Activated CD4-positive, alpha-beta T cell treated with anti-CD3 and anti-CD28 coated beads for 4 hours (primary cell): ENCODE measurements at regions not wholly inside any gene's neighbourhood (a gene's known extent, or its start where the extent isn't known, plus 50 kb on each side); places are given as distances from the start of the nearest gene placed in this dataset.
"Not testable (repeated sequence)": the region's sequence is repeated elsewhere in the genome, so short reads cannot be mapped to it uniquely, and the experiment has no call there.

Source experiments
- DNase-seq, 2 donors: peaks; one replicate each; pipeline ENCODE4 v3.0.0-alpha.2; 2020

DNA sequence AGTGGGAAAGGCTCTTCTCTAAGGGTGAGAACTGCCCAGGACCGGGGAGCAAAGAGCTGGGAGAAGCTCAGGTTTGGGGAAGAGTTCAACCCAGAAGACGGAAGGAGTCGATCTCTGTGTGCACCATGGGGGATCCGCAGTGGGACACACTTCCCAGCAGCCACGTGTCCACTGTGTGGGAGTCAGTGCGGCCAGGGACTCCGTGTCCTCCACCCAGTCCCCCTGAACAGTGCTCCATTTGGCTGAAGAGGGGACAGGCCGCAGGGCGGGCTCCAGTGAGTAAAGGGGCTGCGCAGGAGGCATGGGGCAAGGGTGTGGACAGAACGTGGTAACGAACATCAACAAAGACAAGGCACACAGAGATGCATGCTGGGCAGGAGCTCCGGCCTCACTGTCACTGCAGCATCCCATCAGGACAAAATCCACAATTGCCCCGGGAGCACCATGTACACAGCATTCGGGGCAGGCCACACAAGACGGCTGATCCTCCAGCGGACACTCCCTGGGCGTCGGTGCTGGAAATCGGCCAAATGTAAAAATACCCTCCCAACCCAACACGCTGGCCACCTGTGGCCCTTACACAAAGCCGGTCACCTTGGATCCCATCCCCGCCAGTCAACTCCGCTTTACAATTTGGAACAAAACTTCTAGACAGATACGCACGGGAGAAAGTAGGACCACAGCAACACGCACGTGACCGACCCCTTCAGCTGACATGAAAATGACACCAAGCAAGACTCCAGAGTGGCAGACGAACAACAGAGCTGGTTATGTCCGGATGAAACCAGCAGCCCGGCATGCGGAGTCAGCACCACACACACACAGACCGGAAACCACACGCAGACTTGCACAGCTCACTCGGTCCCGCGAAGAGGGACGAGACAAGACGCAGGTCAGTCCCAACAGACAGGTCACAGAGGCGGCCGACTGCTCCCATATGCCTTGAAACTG is 366.8 kb downstream of the SHANK2 start:
- DNase-seq = no peak

DNA sequence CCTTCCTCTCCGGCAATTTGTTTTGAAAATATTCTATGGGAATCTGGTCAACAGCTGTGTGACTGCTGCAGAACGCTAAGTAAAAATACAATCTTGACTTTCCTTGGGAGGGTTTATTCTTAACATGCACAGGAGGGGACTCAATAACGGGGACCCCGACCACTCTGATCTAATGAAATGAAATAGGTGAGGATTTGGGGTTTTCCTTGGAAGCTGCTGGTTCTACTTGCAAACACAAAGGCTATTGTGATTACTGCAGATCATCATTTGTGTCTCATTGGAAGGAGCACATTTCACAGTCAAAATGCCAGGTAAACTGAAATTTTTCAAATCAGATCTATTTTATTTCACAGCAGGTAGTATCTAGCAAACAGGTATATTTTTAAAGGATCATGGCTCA is 366.1 kb downstream of the SHANK2 start:
- no peak for DNase-seq

DNA sequence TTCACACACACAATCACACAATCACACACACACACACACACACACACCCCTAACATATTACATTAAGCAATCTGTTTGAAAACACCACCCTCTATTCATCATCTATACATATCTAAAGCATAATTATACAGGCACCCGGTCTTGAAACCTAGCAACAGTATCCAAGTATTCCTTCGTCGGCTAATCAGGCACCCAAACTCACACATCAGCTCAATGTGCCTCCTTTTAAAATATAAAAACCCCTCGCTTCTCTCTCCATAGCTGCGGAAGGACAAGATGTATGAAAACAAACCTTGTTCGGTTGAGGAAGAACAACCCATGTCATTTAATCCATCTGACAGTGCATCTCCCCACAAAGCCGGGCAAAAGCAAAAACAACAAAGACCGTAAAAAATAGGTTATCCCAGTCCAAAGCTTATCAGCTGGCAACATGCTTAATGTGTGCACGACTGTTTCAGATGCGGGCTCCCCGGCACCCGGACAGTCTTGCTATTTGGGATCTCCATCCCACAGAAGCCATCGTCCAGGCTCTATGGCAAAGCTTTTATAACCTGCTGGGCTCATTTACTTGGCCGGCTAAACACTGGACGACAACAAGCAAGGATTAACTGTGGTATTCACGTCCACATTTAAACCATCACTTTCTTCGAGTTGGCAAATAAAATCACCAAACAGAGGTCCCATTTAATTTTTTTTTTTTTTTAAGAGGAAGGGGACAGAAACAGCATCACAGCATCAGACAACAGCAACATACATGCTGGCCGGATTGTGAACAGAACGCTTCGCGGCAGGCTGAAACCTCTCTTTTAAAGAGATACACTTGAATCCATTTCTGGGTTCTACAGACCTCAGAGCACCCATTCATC is 365.5 kb downstream of the SHANK2 start:
- DNase-seq = no peak

DNA sequence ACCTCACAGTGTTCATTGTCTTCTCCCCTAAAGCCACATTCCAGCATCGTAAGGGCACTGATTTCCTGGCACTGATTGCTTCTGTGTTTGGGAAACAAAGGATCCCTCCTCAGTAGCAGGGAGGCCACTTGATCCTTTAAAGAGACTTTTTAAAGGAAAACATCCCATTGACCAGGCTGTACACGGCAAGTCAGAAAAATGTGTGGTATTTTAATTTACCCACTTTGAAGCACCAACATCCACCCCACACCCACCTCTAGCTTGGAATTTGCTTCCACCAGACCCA is 364.9 kb downstream of the SHANK2 start:
- no peak for DNase-seq

DNA sequence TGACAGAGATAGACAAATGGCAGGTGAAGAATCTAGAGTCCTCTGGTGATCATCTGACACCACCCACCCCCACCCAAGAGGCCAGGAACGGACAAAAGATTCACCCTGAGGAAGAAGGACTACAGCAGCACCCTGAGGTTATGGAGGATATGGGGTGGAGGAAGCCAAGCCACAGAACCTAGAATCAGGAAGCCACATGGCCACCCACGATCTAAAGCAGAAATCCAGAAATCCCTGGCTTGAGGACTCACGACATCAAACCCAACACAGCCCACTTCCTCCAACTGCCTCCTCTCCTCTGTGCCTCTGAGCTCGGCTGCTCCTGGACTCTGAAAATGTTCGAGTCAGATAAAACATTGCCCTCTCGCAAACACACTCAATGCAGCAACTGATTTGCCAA is 364.3 kb downstream of the SHANK2 start:
- no peak for DNase-seq

DNA sequence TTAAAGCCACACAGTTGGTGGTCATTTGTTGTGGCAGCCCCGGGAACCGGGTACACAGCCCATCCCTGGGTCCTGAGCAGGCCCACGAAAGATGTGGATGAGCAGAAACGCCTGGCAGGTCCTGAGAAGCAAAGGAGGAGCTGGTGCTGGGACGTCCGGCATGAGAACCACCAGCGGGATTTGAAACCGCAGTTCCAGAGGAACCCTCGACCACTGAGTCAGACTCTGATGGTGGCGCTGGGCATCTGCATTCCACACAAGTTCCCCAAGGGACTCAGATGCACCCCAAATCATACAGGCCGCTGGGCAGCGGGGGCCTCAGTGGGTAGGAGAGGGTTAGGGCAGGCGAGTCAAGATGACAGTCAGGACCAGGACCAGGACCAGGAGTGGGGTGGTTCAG is 363.0 kb downstream of the SHANK2 start:
- no peak for DNase-seq

DNA sequence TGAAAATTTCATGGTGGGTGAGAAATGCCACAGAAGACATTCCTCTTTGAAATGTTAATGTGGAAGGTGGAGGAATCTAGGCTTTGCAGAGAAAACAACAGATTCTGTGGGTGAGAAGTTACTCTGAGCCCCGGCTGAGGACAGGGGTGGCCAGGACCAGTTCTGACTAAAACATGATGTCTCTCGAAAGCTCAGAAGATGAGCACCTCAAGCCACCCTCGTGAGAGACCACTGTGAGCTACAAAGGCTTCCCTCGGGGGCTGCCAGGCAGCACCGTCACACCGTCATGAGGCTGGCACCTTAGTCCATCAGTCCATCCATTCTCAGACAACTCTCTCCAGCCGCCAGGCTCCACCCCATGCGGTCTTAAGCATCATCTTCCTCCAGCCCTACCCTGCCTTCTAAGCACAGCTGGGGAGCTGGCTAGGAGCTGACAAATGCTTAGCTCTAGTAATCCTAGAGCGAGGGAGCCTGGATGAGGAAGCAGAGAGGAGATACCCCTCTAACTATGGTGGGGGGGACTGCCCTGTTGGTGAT is 360.5 kb downstream of the SHANK2 start:
- no peak for DNase-seq

DNA sequence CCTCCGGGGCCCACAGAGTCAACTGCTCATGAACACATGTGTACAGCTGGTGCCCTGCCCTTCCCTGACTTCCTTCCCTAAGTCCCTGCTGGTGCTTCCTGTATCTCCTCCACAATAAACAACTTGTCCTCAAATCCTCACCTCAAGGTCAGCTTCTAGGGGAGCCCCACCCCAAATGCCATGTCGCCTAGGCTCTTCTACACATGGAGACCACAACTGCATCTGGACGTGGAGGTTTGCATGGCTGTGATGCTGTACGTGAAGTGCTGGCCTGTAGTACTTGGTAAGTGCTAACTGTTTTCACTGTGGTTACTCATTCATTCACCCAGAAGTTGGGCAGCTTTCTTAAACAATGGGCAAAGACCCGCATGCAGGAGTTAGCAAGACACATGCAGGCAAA is 359.5 kb downstream of the SHANK2 start:
- DNase-seq = no peak

DNA sequence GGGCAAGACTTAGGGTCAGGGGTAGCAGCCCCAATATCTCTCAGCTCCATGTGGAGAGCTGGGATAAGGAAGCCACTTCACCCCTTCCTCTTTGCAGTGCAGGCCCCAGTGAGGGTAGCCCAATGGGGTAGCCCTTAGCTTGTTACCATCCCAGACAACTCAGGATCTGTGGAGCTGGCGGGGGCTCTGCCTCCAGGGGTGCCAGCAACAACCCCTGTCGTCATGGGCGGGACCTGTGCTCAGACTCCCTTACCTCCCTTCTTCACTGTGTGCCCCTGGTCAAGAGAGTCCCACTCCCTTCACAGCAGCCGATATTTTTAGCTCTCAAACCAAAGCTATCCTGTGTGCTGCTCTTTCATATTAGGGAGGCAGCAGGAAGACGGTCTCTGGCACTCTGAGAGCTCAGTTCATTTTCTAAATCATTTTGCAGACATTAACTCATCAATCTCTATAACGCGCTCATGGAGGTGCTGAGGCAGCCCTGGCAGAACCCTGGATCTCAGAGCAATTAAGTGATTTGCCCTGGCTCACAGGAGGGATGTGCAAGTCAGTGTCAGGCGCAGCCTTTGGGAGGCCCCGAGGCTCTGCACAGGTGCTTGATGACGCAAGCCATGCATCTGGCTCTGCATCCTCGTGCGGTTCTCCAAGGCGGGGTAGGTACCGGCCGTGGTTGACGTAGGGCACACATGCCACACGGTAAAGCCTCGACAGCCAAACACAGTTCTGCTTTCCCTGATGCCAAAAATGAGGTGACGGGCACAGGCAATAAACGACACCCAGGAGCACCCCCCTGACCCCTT is 357.6 kb downstream of the SHANK2 start:
- no peak for DNase-seq

DNA sequence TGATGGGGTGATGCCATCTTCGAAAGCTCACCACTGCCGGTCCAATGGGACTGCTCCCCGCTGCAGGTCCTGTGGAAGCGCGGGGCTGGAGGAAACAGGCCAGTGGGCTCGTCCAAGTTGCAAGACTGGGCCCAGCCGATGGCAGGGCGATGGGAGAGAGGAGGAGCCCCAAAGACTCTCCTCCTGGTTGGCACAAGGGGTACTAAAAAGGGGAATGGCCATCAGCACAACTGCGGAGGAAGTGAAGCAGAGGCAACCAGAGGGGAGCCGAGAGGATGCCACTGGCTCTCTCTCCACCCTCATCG is 357.1 kb downstream of the SHANK2 start:
- no peak for DNase-seq

DNA sequence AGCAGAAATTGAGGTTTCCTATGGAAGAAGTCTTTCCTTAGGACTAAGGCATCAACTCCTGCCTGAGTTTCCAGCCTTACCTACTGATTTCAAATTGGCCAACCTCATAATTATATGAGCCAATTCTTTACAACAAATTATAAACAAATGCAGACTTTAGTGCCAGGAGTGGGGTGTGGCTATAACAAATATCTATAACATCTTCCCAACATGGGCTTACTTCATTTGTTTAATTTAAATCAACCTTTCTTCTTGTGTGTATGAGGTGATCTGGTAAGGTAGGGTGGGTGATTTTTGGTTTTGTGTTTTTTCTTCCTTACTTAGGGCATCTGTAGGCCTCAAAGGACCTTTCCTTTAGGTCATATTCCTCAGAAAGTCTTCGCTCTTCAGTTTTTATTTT is 354.9 kb downstream of the SHANK2 start:
- no peak for DNase-seq

DNA sequence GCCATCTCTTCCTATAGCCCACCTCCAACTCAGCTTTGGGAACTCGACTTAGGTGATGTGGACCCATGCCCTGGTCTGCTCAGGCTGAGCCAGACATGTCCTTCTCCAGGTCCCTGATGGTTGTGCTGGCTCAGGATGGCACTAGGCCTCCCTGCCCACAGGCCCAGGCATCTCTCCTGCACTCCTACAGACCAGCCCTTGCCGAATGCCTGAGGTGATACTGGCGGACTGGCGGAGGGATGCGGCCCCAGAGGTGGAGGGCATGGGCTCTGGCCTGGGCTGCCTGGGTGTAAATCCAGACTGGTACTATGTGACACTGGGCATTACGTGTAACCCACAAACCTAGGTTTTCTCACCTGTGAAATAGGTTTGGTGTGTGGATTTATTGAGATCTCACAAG is 352.8 kb downstream of the SHANK2 start:
- DNase-seq = no peak

DNA sequence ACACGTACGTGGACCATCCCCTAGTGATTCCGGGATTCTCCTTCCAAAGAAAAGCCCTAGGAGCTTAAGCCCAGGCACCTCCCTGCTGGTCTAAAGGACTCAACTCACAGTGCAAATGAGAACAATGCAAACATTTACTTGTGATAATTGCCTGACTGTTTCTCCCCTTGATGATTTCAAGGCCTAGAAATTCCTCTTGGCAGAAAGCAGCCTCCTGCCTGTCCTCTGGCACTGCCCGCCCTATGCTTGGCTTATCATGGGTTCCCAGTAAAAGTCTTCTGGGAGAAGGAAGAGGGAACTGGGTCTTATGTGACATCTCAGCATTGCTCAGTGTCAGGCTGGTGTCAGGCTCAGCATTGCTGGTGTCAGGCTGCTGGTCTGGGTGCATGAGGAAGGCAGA is 351.8 kb downstream of the SHANK2 start:
- no peak for DNase-seq

DNA sequence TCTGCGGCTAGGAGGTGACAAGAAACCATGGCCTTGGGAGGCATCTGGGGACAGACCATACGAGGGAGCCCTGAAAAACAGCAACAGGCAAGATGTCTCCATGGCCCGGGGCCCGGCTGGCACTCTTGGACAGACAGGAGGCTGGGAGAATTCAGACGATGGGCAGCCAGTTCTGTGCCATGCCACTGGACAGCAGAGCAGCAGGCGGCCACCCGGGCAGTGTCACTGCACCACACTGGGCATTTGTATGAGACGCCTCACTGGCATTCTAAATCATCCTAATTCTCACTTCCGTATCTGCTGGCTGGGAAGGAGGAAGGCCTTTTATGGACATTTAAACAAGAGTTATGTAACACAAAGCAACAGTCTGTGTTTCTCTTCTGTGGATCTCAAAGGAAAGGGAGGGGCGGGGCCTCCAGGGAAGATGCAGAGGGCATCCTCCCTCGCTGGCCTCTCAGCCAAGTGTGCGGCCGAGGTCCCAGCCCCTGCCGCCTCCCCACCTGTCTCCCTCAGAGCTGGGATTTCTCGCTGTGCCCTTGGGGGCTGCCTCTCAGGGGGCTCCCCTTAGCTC is 350.3 kb downstream of the SHANK2 start:
- DNase-seq = no peak

DNA sequence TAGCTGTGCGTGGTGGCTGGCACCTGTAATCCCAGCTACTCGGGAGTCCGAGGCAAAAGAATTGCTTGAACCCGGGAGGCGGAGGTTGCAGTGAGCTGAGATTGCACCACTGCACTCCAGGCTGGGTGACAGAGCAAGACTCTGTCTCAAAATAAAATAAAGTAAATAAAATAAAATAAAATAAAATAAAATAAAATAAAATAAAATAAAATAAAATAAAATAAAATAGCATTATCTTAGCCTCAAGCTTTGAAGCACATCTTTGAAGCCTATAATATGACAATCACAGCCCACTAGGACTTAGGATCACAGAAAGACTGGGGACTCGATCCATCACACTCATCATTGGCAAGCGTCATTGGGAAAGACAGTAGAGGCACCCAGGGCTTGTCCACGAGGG is 349.1 kb downstream of the SHANK2 start:
- DNase-seq = not testable (repeated sequence)

DNA sequence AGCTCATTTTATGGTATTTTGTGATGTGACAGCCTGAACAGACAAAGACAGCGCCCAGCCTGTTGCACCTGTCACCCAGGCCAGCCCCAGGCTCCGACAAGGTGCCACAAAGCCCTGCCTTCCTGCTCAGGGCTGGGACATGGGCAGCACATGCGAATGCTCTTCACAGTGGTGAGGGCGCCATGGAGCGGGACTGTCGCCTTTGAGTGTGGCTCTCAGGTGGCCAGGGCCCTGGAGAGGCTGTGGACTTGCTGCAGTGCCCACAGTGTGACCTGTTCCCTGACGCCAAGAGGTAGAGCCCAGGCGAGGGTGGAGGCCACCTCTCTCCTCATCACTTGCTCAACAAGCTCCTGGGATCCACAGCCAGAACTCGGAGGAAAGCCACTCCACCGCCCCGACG is 346.3 kb downstream of the SHANK2 start:
- no peak for DNase-seq

DNA sequence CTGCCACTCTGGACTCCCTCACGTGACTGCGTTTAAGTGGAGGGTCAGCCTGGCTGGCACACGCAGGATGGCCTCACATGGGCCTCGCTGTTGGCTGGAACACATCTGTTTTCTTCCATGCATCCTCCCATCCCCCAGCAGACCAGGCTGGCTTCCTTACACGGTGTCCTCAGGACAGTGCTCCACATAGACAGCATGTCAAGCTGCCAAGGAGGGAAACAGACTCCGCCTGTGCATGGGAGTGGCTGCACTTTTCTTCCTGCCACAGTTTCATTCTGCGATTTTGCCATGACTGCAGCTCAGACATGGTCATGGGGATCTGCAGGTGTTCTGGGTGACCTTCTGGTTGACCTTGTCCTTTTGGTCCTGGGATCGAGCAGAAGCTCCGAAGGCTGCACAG is 344.2 kb downstream of the SHANK2 start:
- no peak for DNase-seq

DNA sequence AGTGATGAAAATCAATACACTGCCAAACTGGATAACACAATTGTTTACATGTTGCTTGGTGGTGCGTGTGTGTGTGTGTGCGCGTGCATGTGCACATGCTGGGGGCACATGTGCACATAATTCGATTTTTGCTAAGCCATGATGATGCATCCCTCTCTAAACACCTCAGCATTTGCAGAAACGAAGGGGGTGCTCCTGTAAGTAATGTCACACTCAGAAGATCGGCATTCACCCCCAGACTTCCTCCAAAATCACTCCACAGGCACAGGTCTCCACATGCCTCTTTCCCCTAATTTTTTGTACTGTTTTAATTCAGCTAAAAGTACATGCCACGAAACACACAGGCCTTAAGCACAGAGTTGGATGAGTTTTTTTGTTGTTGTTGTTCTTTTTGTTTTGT is 341.5 kb downstream of the SHANK2 start:
- DNase-seq = no peak

DNA sequence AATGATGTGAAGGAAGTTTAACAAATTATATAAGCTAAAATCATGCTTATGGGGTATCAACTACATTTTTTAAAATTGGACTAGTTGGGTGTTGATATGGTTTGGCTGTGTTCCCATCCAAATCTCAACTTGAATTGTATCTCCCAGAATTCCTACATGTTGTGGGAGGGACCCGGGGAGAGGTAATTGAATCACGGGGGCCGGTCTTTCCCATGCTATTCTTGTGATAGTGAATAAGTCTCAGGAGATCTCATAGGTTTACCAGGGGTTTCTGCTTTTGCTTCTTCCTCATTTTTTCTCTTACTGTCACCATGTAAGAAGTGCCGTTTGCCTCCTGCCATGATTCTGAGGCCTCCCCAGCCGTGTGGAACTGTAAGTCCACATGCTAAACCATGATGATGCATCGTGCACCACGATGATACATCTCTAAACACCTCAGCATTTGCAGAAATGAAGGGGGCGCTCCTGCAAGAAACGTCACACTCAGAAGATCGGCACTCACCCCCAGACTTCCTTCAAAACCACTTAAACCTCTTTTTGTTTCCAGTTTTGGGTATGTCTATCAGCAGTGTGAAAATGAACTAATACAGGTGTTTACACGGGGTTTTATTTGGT is 340.0 kb downstream of the SHANK2 start:
- no peak for DNase-seq

DNA sequence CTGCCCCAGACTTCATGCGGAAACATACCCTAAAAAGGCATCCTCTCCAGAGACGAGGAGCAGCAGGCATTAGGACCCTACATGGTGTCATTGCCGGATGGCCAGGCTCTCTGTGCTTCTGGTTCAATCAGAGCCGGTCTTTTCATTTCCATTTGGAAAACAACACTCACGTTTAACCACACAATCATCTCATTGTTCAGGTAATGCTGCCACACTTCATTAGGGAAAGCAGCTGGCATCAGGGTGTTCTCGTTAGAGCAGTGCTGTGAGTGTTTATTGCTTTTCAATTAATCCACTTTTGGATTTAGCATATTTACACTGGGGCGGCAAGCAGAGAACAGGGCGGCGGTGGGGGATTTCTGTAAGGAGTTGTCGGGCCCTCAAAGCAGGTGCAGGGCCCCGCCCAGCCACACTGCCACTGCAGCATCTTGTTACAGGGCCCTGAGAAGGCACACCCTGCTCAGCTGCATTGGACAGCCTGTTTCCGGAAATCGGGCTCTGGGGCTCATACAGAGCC is 338.6 kb downstream of the SHANK2 start:
- DNase-seq = no peak

DNA sequence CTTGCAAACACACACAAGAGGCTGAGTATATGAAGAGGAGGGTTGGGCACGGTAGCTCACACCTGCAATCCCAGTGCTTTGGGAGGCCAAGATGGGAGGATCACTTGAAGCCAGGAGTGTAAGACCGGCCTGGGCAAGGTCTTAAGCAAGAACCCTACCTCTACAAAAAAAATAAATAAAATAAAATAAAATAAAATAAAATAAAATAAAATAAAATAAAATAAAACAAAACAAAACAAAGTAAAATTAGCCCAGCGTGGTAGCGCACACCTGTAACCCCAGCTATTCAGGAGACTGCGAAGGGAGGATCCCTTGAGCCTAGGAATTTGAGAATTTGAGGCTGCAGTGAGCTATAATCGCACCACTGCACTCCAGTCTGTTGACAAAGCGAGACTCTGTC is 337.9 kb downstream of the SHANK2 start:
- DNase-seq = no peak
